ENCODE measurements at regions not wholly inside any gene's neighbourhood (a gene's known extent, or its start where the extent isn't known, plus 50 kb on each side); places are given as distances from the start of the nearest gene placed in this dataset.

GRCh38 chr1:168454211-168454815, 89.5 kb downstream of the XCL2 start:
- no peak for DNase-seq

GRCh38 chr1:168453056-168453455, 90.7 kb downstream of the XCL2 start:
- DNase-seq = no peak

GRCh38 chr1:168452329-168452728, 91.5 kb downstream of the XCL2 start:
- no peak for DNase-seq

GRCh38 chr1:168447871-168448270, 95.9 kb downstream of the XCL2 start:
- DNase-seq = no peak

- no peak for DNase-seq
These were observed 97.7 kb downstream of the XCL2 start for GRCh38 chr1:168446081-168446480.

- no peak for DNase-seq
These were observed 99.9 kb downstream of the XCL2 start for GRCh38 chr1:168443899-168444298.

GRCh38 chr1:168443356-168443755, 100.4 kb downstream of the XCL2 start:
- DNase-seq = no peak

- DNase-seq = no peak
These were observed 100.9 kb downstream of the XCL2 start for GRCh38 chr1:168442931-168443330.

- no peak for DNase-seq
These were observed 102.1 kb downstream of the XCL2 start for GRCh38 chr1:168441745-168442144.

GRCh38 chr1:168439456-168440375, 104.1 kb downstream of the XCL2 start:
- DNase-seq = peak; percentile 93

GRCh38 chr1:168438626-168439025, 105.2 kb downstream of the XCL2 start:
- no peak for DNase-seq

GRCh38 chr1:168437821-168438220, 106.0 kb downstream of the XCL2 start:
- DNase-seq = no peak

GRCh38 chr1:168435439-168435838, 108.4 kb downstream of the XCL2 start:
- DNase-seq = no peak

- DNase-seq = no peak
These were observed 110.6 kb downstream of the XCL2 start for GRCh38 chr1:168433238-168433637.

- no peak for DNase-seq
These were observed 111.9 kb downstream of the XCL2 start for GRCh38 chr1:168431882-168432281.

GRCh38 chr1:168430321-168430720, 113.5 kb downstream of the XCL2 start:
- no peak for DNase-seq

- DNase-seq = no peak
These were observed 115.6 kb downstream of the XCL2 start for GRCh38 chr1:168428063-168428731.

GRCh38 chr1:168427051-168427450, 116.7 kb downstream of the XCL2 start:
- no peak for DNase-seq

- no peak for DNase-seq
These were observed 119.5 kb downstream of the XCL2 start for GRCh38 chr1:168424281-168424680.

- DNase-seq = no peak
These were observed 121.5 kb downstream of the XCL2 start for GRCh38 chr1:168422203-168422847.

GRCh38 chr1:168421399-168422004, 122.3 kb downstream of the XCL2 start:
- no peak for DNase-seq

GRCh38 chr1:168420177-168420576, 123.6 kb downstream of the XCL2 start:
- DNase-seq = no peak

- DNase-seq = no peak
These were observed 124.1 kb downstream of the XCL2 start for GRCh38 chr1:168419736-168420135.

All from NCI-H1694 (cell line).